Endothelial cell (in vitro differentiated cells): ENCODE measurements at regions not wholly inside any gene's neighbourhood (a gene's known extent, or its start where the extent isn't known, plus 50 kb on each side); places are given as distances from the start of the nearest gene placed in this dataset.
A peak's percentile ranks its signal among the peaks of the same experiment; 100 is the strongest.
"Not testable (repeated sequence)": the region's sequence is repeated elsewhere in the genome, so short reads cannot be mapped to it uniquely, and the experiment has no call there.

Experiments
- DNase-seq: peaks from one replicate; pipeline ENCODE4 v3.0.0; 2021; ENCODE audit warnings: low spot score
- H3K27ac Mint-ChIP-seq: one replicate; pipeline ENCODE4 v1.8.0; 2021; ENCODE audit warnings: mixed read lengths, inconsistent platforms; ENCODE audit not compliant: unreplicated experiment
- H3K27me3 Mint-ChIP-seq: one replicate; pipeline ENCODE4 v1.8.0; 2021; ENCODE audit warnings: mild to moderate bottlenecking, moderate library complexity, mixed read lengths, inconsistent platforms; ENCODE audit not compliant: unreplicated experiment
- H3K36me3 Mint-ChIP-seq: one replicate; pipeline ENCODE4 v1.8.0; 2021; ENCODE audit warnings: mild to moderate bottlenecking, low read depth, mixed read lengths, inconsistent platforms; ENCODE audit not compliant: unreplicated experiment
- H3K4me1 Mint-ChIP-seq: one replicate; pipeline ENCODE4 v1.8.0; 2021; ENCODE audit warnings: mild to moderate bottlenecking, mixed read lengths, inconsistent platforms; ENCODE audit not compliant: unreplicated experiment
- H3K4me3 Mint-ChIP-seq: one replicate; pipeline ENCODE4 v1.8.0; 2021; ENCODE audit warnings: mild to moderate bottlenecking, mixed read lengths, inconsistent platforms; ENCODE audit not compliant: unreplicated experiment
- H3K9me3 Mint-ChIP-seq: one replicate; pipeline ENCODE4 v1.8.0; 2021; ENCODE audit warnings: mixed read lengths, inconsistent platforms; ENCODE audit not compliant: unreplicated experiment
- TF ChIP-seq, protein P1 (sequence below): fragments of 200-600 bp; sonication (generic); IDR thresholded peaks from one replicate; pipeline ENCODE4 v1.5.0; 2021; ENCODE audit warnings: antibody characterized with exemption; ENCODE audit not compliant: unreplicated experiment

GRCh38 chr2:5021136-5021535 is 671.0 kb upstream of the SOX11 start:
- peaks cover 9% of the 10 kb centered on the region for H3K36me3 Mint-ChIP-seq

GRCh38 chr2:5022061-5022460 is 670.1 kb upstream of the SOX11 start:
- Mint-ChIP-seq H3K27ac (no peak overlapping the region), H3K4me1 (no peaks in the 10 kb centered on the region), H3K9me3 (peaks cover 24% of the 10 kb centered on the region), H3K36me3 (peaks cover 9% of the 10 kb centered on the region), H3K27me3 (peaks cover 10% of the 10 kb centered on the region), H3K4me3 (no peak overlapping the region)
- no peak for DNase-seq
- TF ChIP-seq, protein P1, sequence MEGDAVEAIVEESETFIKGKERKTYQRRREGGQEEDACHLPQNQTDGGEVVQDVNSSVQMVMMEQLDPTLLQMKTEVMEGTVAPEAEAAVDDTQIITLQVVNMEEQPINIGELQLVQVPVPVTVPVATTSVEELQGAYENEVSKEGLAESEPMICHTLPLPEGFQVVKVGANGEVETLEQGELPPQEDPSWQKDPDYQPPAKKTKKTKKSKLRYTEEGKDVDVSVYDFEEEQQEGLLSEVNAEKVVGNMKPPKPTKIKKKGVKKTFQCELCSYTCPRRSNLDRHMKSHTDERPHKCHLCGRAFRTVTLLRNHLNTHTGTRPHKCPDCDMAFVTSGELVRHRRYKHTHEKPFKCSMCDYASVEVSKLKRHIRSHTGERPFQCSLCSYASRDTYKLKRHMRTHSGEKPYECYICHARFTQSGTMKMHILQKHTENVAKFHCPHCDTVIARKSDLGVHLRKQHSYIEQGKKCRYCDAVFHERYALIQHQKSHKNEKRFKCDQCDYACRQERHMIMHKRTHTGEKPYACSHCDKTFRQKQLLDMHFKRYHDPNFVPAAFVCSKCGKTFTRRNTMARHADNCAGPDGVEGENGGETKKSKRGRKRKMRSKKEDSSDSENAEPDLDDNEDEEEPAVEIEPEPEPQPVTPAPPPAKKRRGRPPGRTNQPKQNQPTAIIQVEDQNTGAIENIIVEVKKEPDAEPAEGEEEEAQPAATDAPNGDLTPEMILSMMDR, result no peak

More at GRCh38 chr2:5021136-5021535, 671.0 kb upstream of the SOX11 start:
- Mint-ChIP-seq H3K9me3 (peaks cover 19% of the 10 kb centered on the region), H3K27me3 (peaks cover 10% of the 10 kb centered on the region), H3K4me1 (no peaks in the 10 kb centered on the region), H3K4me3 (no peak overlapping the region), H3K27ac (no peak overlapping the region)
- no peak for DNase-seq
- TF ChIP-seq, protein P1, result no peak

DNA sequence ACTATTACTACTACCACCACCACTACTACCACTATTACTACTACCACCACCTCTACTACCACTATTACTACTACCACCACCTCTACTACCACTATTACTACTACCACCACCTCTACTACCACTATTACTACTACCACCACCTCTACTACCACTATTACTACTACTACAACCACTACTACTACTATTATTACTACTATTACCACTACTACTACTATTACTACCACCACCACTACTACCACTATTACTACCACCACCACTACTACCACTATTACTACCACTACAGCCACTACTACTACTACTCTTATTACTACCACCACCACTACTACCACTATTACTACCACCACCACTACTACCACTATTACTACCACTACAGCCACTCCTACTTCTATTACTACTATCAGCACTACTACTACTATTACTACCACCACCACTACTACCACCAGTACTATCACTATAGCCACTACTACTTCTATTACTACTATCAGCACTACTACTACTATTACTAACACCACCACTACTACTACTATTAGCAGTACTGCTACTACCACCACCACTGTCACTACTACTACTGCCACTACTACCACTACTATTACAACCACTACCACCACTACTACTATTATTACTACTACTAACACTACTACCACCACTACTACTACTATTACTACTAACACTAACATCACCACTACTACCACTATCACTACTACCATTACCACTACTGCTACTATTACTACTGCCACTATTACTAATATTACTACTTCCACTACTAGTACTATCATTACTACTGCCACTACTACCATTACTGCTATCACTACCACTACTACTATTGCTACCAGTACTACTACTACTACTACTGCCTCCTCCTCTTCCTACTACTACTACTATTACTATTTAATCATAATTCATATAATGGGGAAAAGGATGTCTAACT is 669.2 kb upstream of the SOX11 start:
- not testable (repeated sequence) for H3K4me1 Mint-ChIP-seq, H3K36me3 Mint-ChIP-seq, DNase-seq
- H3K27ac Mint-ChIP-seq, result peak overlapping the region; percentile 91
- peaks cover 10% of the 10 kb centered on the region for H3K27me3 Mint-ChIP-seq
- peaks cover 24% of the 10 kb centered on the region for H3K9me3 Mint-ChIP-seq
- H3K4me3 Mint-ChIP-seq, result peak overlapping the region; percentile 82

GRCh38 chr2:5026571-5027234 is 665.5 kb upstream of the SOX11 start:
- H3K36me3 Mint-ChIP-seq, result peaks cover 9% of the 10 kb centered on the region
- H3K9me3 Mint-ChIP-seq, result peaks cover 18% of the 10 kb centered on the region
- peaks cover 8% of the 10 kb centered on the region for H3K27me3 Mint-ChIP-seq

GRCh38 chr2:5035057-5035488 is 657.1 kb upstream of the SOX11 start:
- no peaks in the 10 kb centered on the region for H3K4me1 Mint-ChIP-seq
- peaks cover 5% of the 10 kb centered on the region for H3K9me3 Mint-ChIP-seq

More at GRCh38 chr2:5026571-5027234, 665.5 kb upstream of the SOX11 start:
- Mint-ChIP-seq H3K27ac (no peak overlapping the region), H3K4me1 (no peaks in the 10 kb centered on the region), H3K4me3 (no peak overlapping the region)
- TF ChIP-seq, protein P1, result no peak
- DNase-seq, result no peak

More at GRCh38 chr2:5035057-5035488, 657.1 kb upstream of the SOX11 start:
- peaks cover 4% of the 10 kb centered on the region for H3K27me3 Mint-ChIP-seq
- no peak for DNase-seq
- H3K4me3 Mint-ChIP-seq, result no peak overlapping the region
- no peak overlapping the region for H3K27ac Mint-ChIP-seq
- TF ChIP-seq, protein P1, result no peak
- no peaks in the 10 kb centered on the region for H3K36me3 Mint-ChIP-seq
